Activated CD4-positive, alpha-beta T cell treated with anti-CD3 and anti-CD28 coated beads, Interleukin-2, Interleukin-6, amounts not matched to agents 100 ng/mL and 50 ng/mL, durations not matched to agents 16 hours and 8 hours (primary cell): ENCODE measurements at regions not wholly inside any gene's neighbourhood (a gene's known extent, or its start where the extent isn't known, plus 50 kb on each side); places are given as distances from the start of the nearest gene placed in this dataset.

Experiments
- DNase-seq: peaks from one replicate; pipeline ENCODE4 v3.0.0-alpha.2; 2020

DNA sequence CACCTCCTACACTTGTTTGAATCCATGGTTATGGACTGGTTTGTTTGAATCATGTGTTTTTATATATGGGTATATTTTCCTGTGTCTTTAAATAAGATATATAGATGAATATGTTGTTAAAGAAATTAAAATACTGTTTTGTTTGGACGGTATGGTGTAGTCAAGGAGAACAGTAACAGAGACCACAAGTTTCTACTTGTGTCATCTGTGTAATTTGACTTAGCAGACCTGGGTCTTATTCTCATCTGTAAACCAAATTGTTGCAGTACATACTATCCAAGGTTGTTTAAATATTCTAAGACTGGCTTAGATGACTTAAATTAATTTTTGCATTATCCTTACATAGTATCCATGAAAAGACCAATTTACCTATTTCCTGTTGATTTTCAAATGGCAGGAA, 361.1 kb upstream of the SLITRK1 start:
- no peak for DNase-seq

DNA sequence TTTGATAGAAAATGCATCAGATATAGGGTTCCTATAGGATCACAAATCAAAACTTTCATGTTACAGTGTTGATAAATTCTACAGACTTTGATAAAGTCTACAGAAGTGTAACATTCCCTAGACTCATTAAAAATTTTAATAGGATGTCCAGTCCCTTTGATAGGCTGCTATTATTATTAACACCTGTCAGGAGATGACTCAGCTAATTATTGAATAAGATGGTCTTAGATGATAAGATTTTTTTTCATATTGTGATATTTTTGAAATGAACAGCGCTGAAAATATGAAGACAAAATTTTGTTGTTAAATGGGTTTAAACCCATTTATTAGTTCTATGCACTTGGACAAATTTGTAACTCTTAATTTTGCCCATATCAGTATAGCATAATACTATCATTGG, 356.8 kb upstream of the SLITRK1 start:
- DNase-seq, result no peak

GRCh38 chr13:84238381-84238780, 356.1 kb upstream of the SLITRK1 start:
- no peak for DNase-seq

DNA sequence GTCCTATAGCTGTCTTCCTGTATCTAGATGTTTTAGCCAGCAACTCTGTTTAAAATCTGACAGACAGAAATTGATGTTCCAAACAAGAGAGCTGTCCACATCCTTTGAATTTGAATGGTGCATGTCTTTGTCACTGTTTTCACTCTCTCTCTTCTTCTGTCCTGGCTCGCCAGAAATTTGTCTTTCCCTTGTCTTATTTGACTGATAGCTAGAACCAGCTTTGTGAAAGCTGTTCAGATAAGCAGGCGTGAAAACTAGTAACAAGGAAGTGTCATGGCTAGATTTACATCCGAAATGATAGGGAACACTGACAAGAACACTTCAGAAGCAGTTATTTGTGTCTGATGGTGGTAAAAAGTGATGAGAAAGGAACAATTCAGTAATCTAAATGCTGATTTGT, 354.9 kb upstream of the SLITRK1 start:
- no peak for DNase-seq

DNA sequence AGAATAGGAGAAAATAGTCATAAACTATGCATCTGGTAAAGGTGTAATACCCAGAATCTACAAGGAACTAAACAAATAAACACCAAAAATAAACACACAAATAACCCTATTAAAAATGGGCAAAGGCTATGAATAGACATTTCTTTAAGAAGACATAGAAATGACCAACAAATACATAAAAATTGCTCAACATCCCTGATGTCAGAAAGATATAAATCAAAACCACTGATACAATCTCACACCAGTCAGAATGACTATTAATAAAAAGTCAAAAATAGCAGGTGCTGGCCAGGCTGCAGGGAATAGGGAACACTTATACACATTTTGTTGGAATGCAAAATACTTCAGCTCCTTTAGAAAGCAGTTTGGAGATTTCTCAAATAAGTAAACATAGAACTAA, 352.1 kb upstream of the SLITRK1 start:
- DNase-seq, result no peak

GRCh38 chr13:84230568-84230967, 348.3 kb upstream of the SLITRK1 start:
- DNase-seq, result no peak

DNA sequence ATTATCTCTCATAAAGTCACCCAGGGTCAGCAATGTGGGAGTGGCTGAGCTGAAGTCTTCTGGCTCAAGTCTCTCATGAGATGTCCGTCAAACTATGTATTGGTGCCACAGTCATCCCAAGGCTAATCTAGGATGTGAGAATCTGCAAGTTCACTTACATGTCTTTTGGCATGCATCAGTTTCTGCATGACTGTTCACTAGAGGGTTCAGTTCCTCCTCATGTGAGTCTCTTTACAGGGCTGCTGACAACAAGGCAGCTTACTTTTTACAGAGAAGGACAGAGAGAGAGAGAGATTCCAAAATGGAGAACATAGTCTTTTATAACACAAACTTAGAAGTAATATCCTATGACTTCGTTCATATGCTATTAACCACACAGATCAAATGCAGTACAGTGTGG, 328.8 kb upstream of the SLITRK1 start:
- DNase-seq, result no peak

DNA sequence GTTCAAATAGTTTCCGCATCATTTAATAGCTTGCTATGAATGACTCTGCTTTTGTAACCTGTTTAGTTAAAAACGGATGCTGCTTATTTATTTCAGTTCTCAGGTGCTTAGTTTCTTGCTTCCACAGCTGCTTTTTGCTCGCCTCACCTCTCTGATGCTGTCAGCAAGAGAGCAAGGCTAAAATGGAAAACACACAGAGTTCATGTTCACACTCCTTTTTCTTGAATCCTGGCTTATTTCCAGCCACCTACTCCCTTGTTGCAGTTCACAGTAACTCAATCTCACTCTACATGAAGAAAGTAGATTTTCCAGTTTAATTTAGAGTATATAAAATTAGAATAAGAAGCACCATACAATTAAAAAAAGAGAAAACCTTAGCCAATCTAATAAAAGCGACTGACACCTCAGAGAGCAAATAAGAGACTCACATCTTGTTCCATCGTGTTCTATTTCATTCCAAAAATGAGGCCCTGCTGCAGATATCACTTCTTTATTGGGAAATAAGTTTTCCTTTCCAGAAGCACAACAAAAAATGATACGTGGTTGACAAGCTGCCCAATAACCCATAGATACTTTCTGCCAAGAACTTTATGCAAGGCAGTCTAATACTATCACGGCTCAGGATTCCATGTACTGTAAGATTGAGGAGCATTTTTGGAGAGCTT, 326.1 kb upstream of the SLITRK1 start:
- no peak for DNase-seq

- no peak for DNase-seq
Observed at GRCh38 chr13:84207509-84207908, 325.2 kb upstream of the SLITRK1 start.

DNA sequence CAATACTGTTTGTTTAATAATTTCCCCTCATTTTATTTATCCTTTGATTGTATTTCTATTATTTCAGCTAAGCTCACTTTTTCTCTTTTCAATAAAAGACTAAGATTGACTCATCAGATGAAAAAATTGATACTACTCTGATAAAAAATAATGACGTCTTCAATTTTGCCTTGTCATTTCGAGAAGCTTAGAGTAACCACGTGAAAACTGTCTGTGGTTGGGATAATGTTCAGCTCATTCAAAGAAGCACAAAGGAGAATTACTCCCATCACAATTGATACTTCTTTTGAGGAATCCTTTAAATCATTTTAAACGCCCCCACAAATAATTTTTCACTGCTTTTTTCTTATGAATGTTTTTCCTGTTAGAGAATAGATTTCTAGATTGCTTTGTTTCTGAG, 318.7 kb upstream of the SLITRK1 start:
- no peak for DNase-seq

GRCh38 chr13:84192125-84192524, 309.9 kb upstream of the SLITRK1 start:
- DNase-seq, result no peak

DNA sequence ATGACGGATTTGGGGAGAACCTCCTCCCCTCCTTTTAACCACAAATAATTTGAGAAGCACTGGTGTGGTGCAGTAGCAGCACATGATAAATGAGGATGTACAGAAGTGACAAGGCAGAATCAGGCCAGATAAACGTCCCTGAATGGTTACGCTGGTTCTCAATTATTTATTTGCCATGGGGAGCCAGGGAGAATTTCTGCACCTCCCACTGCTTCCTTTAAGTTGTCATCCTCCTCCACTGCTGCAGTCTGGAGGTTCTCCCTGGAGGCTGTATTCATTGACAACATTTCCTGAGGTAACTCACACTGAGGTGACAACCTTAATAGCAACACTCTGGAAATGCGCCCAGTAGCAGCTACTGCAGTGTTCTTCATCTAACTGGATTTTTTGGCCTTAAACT, 308.9 kb upstream of the SLITRK1 start:
- DNase-seq, result no peak

- no peak for DNase-seq
Observed at GRCh38 chr13:84187626-84188025, 305.4 kb upstream of the SLITRK1 start.

- no peak for DNase-seq
Observed at GRCh38 chr13:84139561-84140158, 257.4 kb upstream of the SLITRK1 start.

DNA sequence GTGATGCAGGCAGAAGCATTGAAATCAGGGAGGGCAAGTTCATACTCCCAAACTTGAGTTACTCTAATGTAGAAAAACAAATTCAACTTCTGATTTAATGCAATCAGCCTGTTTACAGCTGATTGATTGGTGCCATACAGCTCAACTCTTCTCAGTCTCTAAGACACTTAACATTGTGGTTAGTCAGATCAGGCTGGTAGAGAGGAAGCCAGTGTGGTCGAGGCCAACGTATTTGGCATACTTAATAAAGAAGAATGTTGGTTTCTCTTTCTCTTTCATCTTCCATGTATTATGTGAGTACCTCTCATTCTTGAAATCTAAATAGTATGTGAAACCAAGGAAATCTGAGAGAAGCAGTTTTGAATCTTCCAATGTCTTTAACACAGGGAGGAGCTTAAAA, 255.0 kb upstream of the SLITRK1 start:
- peak; percentile 85 for DNase-seq

- peak; percentile 57 for DNase-seq
Observed at GRCh38 chr13:84136582-84136981, 254.3 kb upstream of the SLITRK1 start.

- DNase-seq, result no peak
Observed at GRCh38 chr13:84132491-84132890, 250.2 kb upstream of the SLITRK1 start.

DNA sequence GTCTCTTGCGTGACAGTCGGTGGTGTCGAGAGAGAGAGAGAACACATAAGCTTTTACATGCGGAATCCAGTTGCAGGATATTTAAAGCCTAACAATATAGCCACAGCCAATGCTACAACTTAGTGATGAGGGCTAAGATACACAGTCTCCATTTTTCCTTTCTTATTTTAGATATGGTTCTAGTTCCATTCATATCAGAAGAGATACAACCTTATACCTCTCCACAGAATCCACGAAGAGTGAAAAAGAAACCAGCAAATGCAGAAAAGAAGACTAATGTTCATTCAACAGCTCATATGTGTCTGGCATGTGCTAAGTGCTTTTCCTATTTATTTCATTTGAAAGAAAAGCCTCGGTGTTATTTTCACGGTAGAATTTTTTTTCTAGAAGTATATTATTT, 249.0 kb upstream of the SLITRK1 start:
- DNase-seq, result peak; percentile 3

GRCh38 chr13:84130495-84131114, 248.3 kb upstream of the SLITRK1 start:
- no peak for DNase-seq

GRCh38 chr13:84129966-84130365, 247.7 kb upstream of the SLITRK1 start:
- no peak for DNase-seq

DNA sequence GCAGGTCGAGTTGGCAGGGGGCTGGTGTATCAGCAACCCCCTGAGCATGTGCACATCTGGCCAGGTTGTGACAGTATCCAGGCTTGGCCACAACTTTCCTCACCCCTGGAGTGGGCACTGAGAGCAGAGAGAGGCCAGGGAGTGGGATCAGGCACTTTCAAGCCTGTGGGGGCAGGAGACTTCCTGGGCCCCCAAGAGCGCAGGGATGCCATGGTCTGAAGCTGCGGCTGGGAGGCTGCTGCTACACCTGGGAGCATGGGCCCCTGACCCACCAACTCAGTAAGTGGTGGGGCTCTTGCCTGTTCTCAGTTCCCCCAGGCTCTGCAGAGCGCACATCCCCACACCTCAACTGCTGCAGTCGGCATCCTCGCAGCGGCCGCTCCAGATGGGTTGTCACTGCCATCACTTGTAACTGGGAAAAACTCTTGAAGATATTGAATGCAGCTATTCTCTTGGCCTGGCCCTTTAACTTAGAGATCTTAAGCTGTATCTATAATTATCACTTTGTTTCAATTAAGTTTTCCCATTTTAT, 245.4 kb upstream of the SLITRK1 start:
- DNase-seq, result no peak

GRCh38 chr13:84126671-84127171, 244.4 kb upstream of the SLITRK1 start:
- no peak for DNase-seq

GRCh38 chr13:84121456-84121855, 239.2 kb upstream of the SLITRK1 start:
- DNase-seq, result no peak

DNA sequence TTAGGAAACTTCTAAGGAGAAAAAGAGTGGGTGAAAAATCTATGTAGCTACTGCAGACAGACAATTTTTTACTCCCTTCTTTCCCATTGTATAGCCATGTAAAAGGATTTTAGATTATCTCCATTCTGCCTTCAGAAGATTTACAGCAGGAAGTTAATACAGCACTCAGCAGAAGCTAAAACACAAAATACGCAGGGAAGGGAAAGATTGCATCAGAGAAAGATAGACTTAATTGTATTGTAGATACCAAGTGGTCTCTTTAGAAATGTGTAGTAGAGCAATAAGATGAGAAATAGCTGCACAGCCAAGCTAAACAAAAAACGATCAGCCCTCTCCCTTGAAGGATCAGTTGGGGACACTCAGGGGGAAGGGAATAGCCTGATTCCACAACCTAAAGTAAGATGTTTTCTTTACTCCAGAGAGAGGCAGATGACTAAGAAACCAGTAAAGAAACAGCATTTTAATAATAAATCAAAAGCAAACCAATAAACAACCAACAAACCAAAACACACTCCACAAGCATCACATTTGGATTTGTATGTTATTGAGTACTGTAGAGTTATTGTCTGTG, 236.7 kb upstream of the SLITRK1 start:
- DNase-seq, result no peak
